CD4-positive, CD25-positive, alpha-beta regulatory T cell (primary cell): ENCODE measurements at regions not wholly inside any gene's neighbourhood (a gene's known extent, or its start where the extent isn't known, plus 50 kb on each side); places are given as distances from the start of the nearest gene placed in this dataset.

ENCODE experiments used
- ATAC-seq, 2 donors: fragments of 150-1000 bp; cut with Tn5 transposase; one replicate each; pipeline ENCODE4 v1.10.0; 2021; ENCODE audit warnings: low read depth in 2 of 2, moderate number of reproducible peaks in 2 of 2, moderate library complexity in 1 of 2
- DNase-seq, 3 donors: peaks; one replicate each; pipeline versions ENCODE4 v3.0.0 to v3.0.0-alpha.2; 2012 to 2022; ENCODE audit warnings: mixed read lengths in 1 of 3
- H3K27ac ChIP-seq: one replicate; pipeline ENCODE4 v1.7.0; 2013; ENCODE audit warnings: mild to moderate bottlenecking, low read length; ENCODE audit not compliant: insufficient read depth, poor library complexity, severe bottlenecking
- H3K27me3 ChIP-seq: one replicate; pipeline ENCODE4 v1.7.0; 2013; ENCODE audit warnings: low read length; ENCODE audit not compliant: control insufficient read depth, insufficient read depth
- H3K36me3 ChIP-seq: one replicate; pipeline ENCODE4 v1.7.0; 2013; ENCODE audit warnings: mild to moderate bottlenecking, low read length, moderate library complexity; ENCODE audit not compliant: control insufficient read depth, insufficient read depth
- H3K4me1 ChIP-seq: 2 replicates; pipeline ENCODE4 v1.7.0; 2013; ENCODE audit warnings: mild to moderate bottlenecking, low read length; ENCODE audit not compliant: insufficient read depth, control insufficient read depth, poor library complexity, severe bottlenecking
- H3K4me3 ChIP-seq: one replicate; pipeline ENCODE4 v1.7.0; 2013; ENCODE audit warnings: low read depth, mild to moderate bottlenecking, low read length, moderate library complexity
- H3K9me3 ChIP-seq, 2 experiments: 1 replicate in 1 of 2; 2 replicates in 1 of 2; pipeline ENCODE4 v1.7.0; 2013; ENCODE audit warnings: low read length in 2 of 2, mild to moderate bottlenecking in 1 of 2, moderate library complexity in 1 of 2; ENCODE audit not compliant: control insufficient read depth in 2 of 2
- H3K27ac Mint-ChIP-seq, 3 donors: one replicate each; pipeline ENCODE4 v1.8.0; 2020 to 2022; ENCODE audit warnings: mild to moderate bottlenecking in 3 of 3, mixed read lengths in 3 of 3, moderate library complexity in 2 of 3
- H3K27me3 Mint-ChIP-seq: one replicate; pipeline ENCODE4 v1.8.0; 2022; ENCODE audit warnings: mild to moderate bottlenecking, mixed read lengths
- H3K36me3 Mint-ChIP-seq: one replicate; pipeline ENCODE4 v1.8.0; 2020; ENCODE audit warnings: mixed read lengths
- H3K4me1 Mint-ChIP-seq, 4 donors: one replicate each; pipeline ENCODE4 v1.8.0; 2020 to 2022; ENCODE audit warnings: mixed read lengths in 4 of 4, mild to moderate bottlenecking in 1 of 4
- H3K4me3 Mint-ChIP-seq, 4 donors: one replicate each; pipeline ENCODE4 v1.8.0; 2020 to 2022; ENCODE audit warnings: mild to moderate bottlenecking in 4 of 4, mixed read lengths in 4 of 4, moderate library complexity in 3 of 4
- H3K9me3 Mint-ChIP-seq, 7 donors: one replicate each; pipeline ENCODE4 v1.8.0; 2020 to 2022; ENCODE audit warnings: mixed read lengths in 7 of 7, mild to moderate bottlenecking in 3 of 7, moderate library complexity in 2 of 7

GRCh38 chr5:57124014-57124413 lies 49.8 kb upstream of the GPBP1 start:
- Histone ChIP-seq H3K4me1 (no peaks in the 10 kb centered on the region), H3K4me3 (no peak overlapping the region), H3K27ac (no peak overlapping the region), H3K9me3 (no peaks in the 10 kb centered on the region), H3K27me3 (no peaks in the 10 kb centered on the region), H3K36me3 (no peaks in the 10 kb centered on the region)
- peak overlapping the region in 1 of 3 donors; percentile 81 for H3K27ac Mint-ChIP-seq
- H3K36me3 Mint-ChIP-seq, result no peaks in the 10 kb centered on the region
- DNase-seq (no peak), ATAC-seq (no peak)
- peaks cover 10% of the 10 kb centered on the region for H3K27me3 Mint-ChIP-seq
- H3K4me1 Mint-ChIP-seq, result no peaks in the 10 kb centered on the region
- H3K9me3 Mint-ChIP-seq, result peaks cover 0 to 5% (median 3%) of the 10 kb centered on the region in 7 donors
- no peak overlapping the region for H3K4me3 Mint-ChIP-seq
